ENCODE measurements at regions not wholly inside any gene's neighbourhood (a gene's known extent, or its start where the extent isn't known, plus 50 kb on each side); places are given as distances from the start of the nearest gene placed in this dataset.

GRCh38 chr20:37598100-37598543 lies 70.4 kb upstream of the BLCAP start:
- peak; percentile 95 for DNase-seq

GRCh38 chr20:37596890-37597536 lies 69.3 kb upstream of the BLCAP start:
- peak; percentile 33 for DNase-seq

GRCh38 chr20:37596168-37596567 lies 68.5 kb upstream of the BLCAP start:
- DNase-seq: no peak

- no peak for DNase-seq
Observed at GRCh38 chr20:37593710-37594109, 66.0 kb upstream of the BLCAP start.

- DNase-seq: no peak
Observed at GRCh38 chr20:37590938-37591490, 63.3 kb upstream of the BLCAP start.

GRCh38 chr20:37586078-37586477 lies 58.4 kb upstream of the BLCAP start:
- no peak for DNase-seq

GRCh38 chr20:37584238-37584807 lies 56.6 kb upstream of the BLCAP start:
- DNase-seq: no peak

GRCh38 chr20:37581246-37581645 lies 53.6 kb upstream of the BLCAP start:
- DNase-seq: no peak

- no peak for DNase-seq
Observed at GRCh38 chr20:37580069-37580468, 52.4 kb upstream of the BLCAP start.

- DNase-seq: no peak
Observed at GRCh38 chr20:37579106-37579505, 51.4 kb upstream of the BLCAP start.

GRCh38 chr20:37577981-37578380 lies 50.3 kb upstream of the BLCAP start:
- no peak for DNase-seq
